Omental fat pad (tissue), 3 donors: ENCODE measurements at regions not wholly inside any gene's neighbourhood (a gene's known extent, or its start where the extent isn't known, plus 50 kb on each side); places are given as distances from the start of the nearest gene placed in this dataset.

Source experiments
- ATAC-seq: fragments of 150-250 bp; one replicate; pipeline ENCODE4 v1.9.1; 2016; ENCODE audit warnings: mild to moderate bottlenecking, moderate library complexity; ENCODE audit not compliant: low FRiP score
- DNase-seq: peaks from one replicate; pipeline ENCODE4 v3.0.0-alpha.2; 2019; ENCODE audit warnings: low spot score
- TF ChIP-seq, protein P1 (sequence below), 3 donors: fragments of 450-650 bp; IDR thresholded peaks; one replicate each; pipeline ENCODE4 v1.5.1; 2016 to 2017; ENCODE audit warnings: antibody characterized with exemption in 3 of 3, mild to moderate bottlenecking in 3 of 3, moderate library complexity in 2 of 3

DNA sequence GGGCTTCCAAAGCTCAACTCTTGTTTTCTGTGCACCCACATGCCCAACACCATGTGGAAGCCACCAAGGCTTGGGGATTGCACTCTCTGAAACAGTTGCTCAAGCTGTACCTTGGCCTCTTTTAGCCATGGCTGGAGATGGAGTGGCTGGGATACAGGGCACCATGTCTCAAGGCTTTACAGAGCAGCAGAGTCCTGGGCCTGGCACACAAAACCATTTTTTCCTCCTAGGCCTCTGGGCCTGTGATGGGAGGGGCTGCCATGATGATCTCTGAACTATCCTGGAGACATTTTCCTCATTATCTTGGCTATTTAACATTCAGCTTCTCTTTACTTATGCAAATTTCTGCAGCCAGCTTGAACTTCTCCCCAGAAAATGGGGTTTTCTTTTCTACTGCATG is 179.7 kb upstream of the LRP1B start:
- TF ChIP-seq, protein P1, sequence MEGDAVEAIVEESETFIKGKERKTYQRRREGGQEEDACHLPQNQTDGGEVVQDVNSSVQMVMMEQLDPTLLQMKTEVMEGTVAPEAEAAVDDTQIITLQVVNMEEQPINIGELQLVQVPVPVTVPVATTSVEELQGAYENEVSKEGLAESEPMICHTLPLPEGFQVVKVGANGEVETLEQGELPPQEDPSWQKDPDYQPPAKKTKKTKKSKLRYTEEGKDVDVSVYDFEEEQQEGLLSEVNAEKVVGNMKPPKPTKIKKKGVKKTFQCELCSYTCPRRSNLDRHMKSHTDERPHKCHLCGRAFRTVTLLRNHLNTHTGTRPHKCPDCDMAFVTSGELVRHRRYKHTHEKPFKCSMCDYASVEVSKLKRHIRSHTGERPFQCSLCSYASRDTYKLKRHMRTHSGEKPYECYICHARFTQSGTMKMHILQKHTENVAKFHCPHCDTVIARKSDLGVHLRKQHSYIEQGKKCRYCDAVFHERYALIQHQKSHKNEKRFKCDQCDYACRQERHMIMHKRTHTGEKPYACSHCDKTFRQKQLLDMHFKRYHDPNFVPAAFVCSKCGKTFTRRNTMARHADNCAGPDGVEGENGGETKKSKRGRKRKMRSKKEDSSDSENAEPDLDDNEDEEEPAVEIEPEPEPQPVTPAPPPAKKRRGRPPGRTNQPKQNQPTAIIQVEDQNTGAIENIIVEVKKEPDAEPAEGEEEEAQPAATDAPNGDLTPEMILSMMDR (IDR thresholded peaks at IDR 0.05), result no peak
- DNase-seq (no peak), ATAC-seq (no peak)

DNA sequence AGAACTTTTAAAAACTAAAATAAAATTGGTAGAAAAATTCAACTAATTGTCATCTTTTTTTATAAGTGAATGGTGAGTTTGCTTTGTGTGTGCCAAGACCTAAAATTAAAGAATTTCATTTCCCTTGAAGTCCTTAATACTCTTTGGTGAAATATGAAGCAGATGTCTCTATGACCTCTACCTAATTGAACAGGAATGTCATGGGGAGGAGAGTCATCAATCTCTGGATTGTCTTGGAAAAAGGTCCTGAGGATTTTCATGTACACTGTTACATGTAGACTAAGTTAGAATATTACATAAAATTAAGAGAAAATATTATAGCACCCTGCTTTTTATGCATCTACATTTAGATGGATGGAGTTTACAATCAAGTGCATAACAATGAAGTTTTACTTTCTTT is 177.9 kb upstream of the LRP1B start:
- TF ChIP-seq, protein P1 (IDR thresholded peaks at IDR 0.05), result no peak
- ATAC-seq (no peak), DNase-seq (no peak)

DNA sequence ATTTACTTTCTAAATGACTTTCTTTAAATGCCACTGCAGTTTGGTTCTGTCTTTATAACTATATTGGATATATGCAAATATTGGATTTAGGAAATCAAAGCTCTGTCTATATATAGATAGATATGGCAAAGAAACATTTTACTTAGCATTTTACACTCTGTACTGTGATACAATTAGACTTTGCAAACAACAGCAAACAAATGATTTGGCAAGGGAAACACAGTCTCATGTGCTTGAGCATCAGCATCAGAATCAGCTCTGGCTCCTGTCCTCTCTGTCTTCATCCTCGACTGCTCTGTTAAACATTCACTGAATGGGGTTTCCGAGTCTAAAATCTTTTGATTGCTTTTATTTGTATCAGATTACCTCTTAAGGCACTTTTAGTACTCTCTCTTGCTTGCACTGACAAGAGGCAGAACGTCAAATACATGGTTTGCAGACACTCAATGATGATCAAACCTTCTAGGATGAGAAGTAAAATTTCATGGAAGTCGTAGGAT is 176.8 kb upstream of the LRP1B start:
- ATAC-seq (no peak), DNase-seq (no peak)
- TF ChIP-seq, protein P1 (IDR thresholded peaks at IDR 0.05), result no peak

DNA sequence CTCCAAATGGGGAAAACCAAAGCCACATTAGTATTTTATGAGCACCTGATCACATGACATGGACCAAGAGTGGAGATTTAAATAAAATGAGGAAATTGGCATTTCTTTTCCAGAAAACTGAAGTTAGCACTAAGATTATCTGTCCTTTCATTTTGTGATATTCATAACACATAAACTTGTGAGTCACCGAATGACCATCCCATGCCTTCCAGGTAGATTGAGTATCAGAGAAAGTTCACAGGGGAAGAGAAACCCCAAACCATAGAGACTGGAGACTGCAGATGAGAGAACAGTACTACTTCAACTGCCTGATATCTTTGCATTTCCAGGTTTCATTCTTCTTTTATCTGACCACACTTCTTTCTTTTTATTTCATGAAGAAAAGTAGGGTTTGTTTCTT is 176.3 kb upstream of the LRP1B start:
- TF ChIP-seq, protein P1 (IDR thresholded peaks at IDR 0.05), result no peak
- ATAC-seq (no peak), DNase-seq (no peak)

DNA sequence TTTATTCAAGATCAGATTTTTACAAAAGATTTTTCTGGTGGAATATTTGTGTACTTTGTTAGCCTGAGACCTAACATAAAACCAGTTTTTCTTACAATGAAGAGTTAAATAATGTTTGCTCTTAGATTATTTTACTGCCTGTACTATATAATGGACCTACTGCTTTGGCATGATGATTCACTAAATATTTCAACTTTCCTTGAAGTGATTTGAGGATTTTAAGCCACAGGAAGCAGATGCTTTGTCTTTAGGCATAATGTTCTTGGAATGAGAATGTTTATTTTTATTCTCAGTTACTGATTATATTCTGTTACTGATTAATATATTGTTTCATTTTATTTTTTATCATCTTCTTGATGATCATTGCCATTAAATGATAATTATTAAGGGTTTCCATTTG is 175.3 kb upstream of the LRP1B start:
- TF ChIP-seq, protein P1 (IDR thresholded peaks at IDR 0.05), result no peak
- ATAC-seq, result no peak
- no peak for DNase-seq

DNA sequence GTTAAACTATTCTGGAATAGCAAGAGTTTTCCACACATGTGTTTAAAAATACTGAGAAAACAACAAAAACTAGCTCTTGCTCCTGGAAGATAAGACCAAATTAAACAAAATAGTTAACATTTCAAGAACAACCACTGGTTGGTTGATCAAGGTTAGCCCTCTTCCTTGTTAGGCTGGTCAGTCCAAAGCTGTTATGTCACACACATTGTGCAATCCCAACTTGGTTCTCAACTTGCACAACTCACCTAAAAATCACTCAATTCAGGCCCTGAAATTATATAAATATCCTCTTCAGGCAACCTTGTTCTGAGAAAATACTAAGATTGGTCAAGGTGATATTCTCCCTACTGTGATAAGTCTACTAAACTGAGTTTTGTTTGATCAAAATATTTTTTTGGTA is 169.7 kb upstream of the LRP1B start:
- DNase-seq (no peak), ATAC-seq (no peak)
- TF ChIP-seq, protein P1 (IDR thresholded peaks at IDR 0.05), result no peak

DNA sequence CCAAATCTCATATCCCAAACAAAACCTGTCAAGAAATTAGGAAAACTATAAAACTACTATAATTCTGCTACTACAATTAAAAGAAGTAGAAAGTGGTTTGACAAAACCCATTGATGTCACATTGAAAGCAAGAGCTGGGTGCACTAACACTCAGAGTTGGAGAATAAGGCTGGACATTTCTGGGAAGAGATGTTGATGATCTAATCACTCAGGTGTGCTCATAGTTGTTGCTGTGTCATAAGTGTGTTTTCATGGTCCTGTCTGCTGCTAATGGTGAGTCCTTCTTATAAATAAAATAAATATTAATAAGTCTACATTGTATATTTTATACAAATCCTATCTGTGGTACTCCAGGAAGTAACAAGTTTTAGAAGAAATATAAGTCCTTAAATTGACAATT is 168.2 kb upstream of the LRP1B start:
- no peak for DNase-seq
- no peak for ATAC-seq
- TF ChIP-seq, protein P1 (IDR thresholded peaks at IDR 0.05), result no peak
